HL-60 (cell line): ENCODE measurements at regions not wholly inside any gene's neighbourhood (a gene's known extent, or its start where the extent isn't known, plus 50 kb on each side); places are given as distances from the start of the nearest gene placed in this dataset.

Experiments used
- DNase-seq, 2 experiments: peaks; one replicate each; pipeline ENCODE4 v3.0.0-alpha.2; 2010 to 2020; ENCODE audit warnings: low read depth in 1 of 2, low spot score in 1 of 2
- H3K27ac ChIP-seq: fragments of 250-450 bp; sonication (Bioruptor Pico); replicated peaks from 2 replicates; pipeline ENCODE4 v1.5.1; 2020; ENCODE audit warnings: mild to moderate bottlenecking, moderate library complexity
- H3K27me3 ChIP-seq: fragments of 250-450 bp; sonication (Bioruptor Pico); 2 replicates; pipeline ENCODE4 v1.5.1; 2021; ENCODE audit warnings: mild to moderate bottlenecking, moderate library complexity; ENCODE audit not compliant: insufficient read depth, poor library complexity, severe bottlenecking
- H3K4me3 ChIP-seq: replicated peaks from 2 replicates; pipeline ENCODE4 v1.5.1; 2011; ENCODE audit warnings: mild to moderate bottlenecking, control low read depth, low read length; ENCODE audit not compliant: insufficient read depth
- CTCF ChIP-seq: IDR thresholded peaks from one replicate; pipeline ENCODE4 v1.5.1; 2011; ENCODE audit warnings: low read length, control low read depth, inconsistent platforms; ENCODE audit not compliant: insufficient read depth
- GABPA ChIP-seq: IDR thresholded peaks from 2 replicates; pipeline ENCODE4 v1.6.1; 2012; ENCODE audit warnings: low read depth
- POLR2AphosphoS5 ChIP-seq: IDR thresholded peaks from 2 replicates; pipeline ENCODE4 v1.6.1; 2012; ENCODE audit warnings: low read depth
- REST ChIP-seq: IDR thresholded peaks from 2 replicates; pipeline ENCODE4 v1.6.1; 2012; ENCODE audit warnings: low read depth; ENCODE audit not compliant: insufficient replicate concordance
- SPI1 ChIP-seq: IDR thresholded peaks from 2 replicates; pipeline ENCODE4 v1.6.1; 2012; ENCODE audit warnings: low read depth, mild to moderate bottlenecking, borderline replicate concordance

GRCh38 chr18:78801011-78801410, 178.6 kb upstream of the SALL3 start:
- no peak overlapping the region for H3K4me3 ChIP-seq
- H3K27me3 ChIP-seq: no peaks in the 10 kb centered on the region
- no peak overlapping the region for H3K27ac ChIP-seq
- no peak for DNase-seq
- no peak for TF ChIP-seq POLR2AphosphoS5
- no peak for TF ChIP-seq REST
- no peak for TF ChIP-seq GABPA
- no peak for TF ChIP-seq CTCF
- TF ChIP-seq SPI1: no peak

GRCh38 chr18:78803104-78803503, 176.5 kb upstream of the SALL3 start:
- Histone ChIP-seq H3K27ac (no peak overlapping the region), H3K4me3 (no peak overlapping the region), H3K27me3 (no peaks in the 10 kb centered on the region)
- no peak for DNase-seq
- TF ChIP-seq REST: no peak
- no peak for TF ChIP-seq CTCF
- TF ChIP-seq GABPA: no peak
- TF ChIP-seq SPI1: no peak
- TF ChIP-seq POLR2AphosphoS5: no peak

GRCh38 chr18:78804206-78805030, 175.2 kb upstream of the SALL3 start:
- no peak for DNase-seq
- no peaks in the 10 kb centered on the region for H3K27me3 ChIP-seq
- H3K27ac ChIP-seq: no peak overlapping the region
- TF ChIP-seq GABPA: no peak
- TF ChIP-seq SPI1: no peak
- TF ChIP-seq CTCF: no peak
- TF ChIP-seq REST: no peak
- no peak overlapping the region for H3K4me3 ChIP-seq
